ENCODE measurements at regions not wholly inside any gene's neighbourhood (a gene's known extent, or its start where the extent isn't known, plus 50 kb on each side); places are given as distances from the start of the nearest gene placed in this dataset.

GRCh38 chr11:8740129-8740528 is 57.5 kb downstream of the RPL27A start:
- Histone ChIP-seq H3K9me3 (ENCODE audit: insufficient read depth, low read depth, low read length) (no peaks in the 10 kb centered on the region), H3K27me3 (ENCODE audit: insufficient read depth, low read length) (no peaks in the 10 kb centered on the region), H3K4me1 (ENCODE audit: insufficient read depth, low read length) (no peaks in the 10 kb centered on the region), H3K9ac (ENCODE audit: low read depth, low read length) (no peak overlapping the region), H3K27ac (ENCODE audit: low read length) (no peak overlapping the region), H3K4me3 (ENCODE audit: low read length) (no peak overlapping the region), H3K36me3 (ENCODE audit: insufficient read depth, low read depth, low read length) (no peaks in the 10 kb centered on the region)

DNA sequence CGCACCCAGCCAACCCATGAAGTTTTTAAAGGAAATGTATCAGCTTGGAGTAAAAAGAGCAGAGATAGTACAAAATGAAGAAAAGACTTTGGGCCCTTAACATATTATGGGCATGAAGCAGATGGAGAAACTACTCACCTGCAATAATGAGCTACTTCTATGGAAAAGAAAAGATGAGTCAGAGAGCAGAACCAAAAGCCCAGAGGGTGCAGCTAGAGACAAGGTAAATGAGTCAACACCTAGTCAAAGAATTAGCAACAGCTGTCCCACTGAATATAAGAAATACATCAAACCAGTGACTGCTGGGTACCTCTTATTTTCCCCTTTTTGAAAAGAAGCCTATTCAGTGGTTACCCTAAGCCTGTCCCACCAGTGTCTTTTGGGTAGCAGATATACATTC is 61.8 kb downstream of the RPL27A start:
- Histone ChIP-seq H3K27ac (ENCODE audit: low read length) (no peak overlapping the region), H3K36me3 (ENCODE audit: insufficient read depth, low read depth, low read length) (no peaks in the 10 kb centered on the region), H3K9me3 (ENCODE audit: insufficient read depth, low read depth, low read length) (no peaks in the 10 kb centered on the region), H3K9ac (ENCODE audit: low read depth, low read length) (no peak overlapping the region), H3K27me3 (ENCODE audit: insufficient read depth, low read length) (no peaks in the 10 kb centered on the region), H3K4me1 (ENCODE audit: insufficient read depth, low read length) (peaks cover 6% of the 10 kb centered on the region; the same call in 1 of the 2 replicates), H3K4me3 (ENCODE audit: low read length) (no peak overlapping the region)

DNA sequence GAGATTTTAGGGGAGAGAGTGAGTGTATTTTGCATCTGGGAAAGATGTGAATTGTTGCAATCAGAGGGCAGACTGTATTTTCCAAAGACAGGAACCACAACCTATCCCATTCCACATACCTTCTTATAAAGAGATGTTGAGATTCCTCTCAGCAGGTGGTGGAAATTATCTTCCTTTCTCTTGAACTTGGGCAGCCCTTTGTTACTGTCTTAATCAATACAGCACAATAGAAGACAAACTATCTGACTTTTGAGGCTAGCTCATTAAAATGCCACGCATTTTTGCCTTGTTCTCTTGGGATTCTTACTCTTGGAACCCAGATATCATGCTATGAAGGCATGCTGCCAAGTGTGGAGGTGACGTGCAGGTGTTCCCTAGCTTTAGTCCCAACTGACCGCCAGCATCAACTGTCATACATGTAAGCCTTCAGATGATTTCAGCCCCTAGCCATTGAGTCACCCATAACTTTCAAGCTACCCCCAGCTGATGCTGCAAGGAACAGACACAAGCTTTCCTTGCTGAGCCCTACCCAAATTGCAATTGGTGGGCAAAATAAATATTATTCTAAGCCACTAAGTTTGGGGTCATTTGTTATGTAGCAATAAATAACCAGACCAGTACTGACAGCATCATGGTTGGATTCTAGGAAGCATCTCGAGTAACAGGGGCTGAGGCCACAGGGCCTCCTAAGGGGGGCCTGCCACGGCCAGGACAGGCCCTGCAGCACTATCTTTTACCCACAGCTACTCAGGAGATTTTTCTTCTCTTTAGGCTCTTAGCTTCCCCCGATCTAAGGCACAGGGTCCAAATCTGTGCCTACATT is 63.0 kb downstream of the RPL27A start:
- no peak overlapping the region for H3K9ac ChIP-seq (ENCODE audit: low read depth, low read length)
- H3K4me3 ChIP-seq (ENCODE audit: low read length), result no peak overlapping the region
- no peak overlapping the region for H3K27ac ChIP-seq (ENCODE audit: low read length)

GRCh38 chr11:8746331-8746974 is 63.9 kb downstream of the RPL27A start:
- Histone ChIP-seq H3K4me1 (ENCODE audit: insufficient read depth, low read length) (peaks cover 6% of the 10 kb centered on the region; the same call in 1 of the 2 replicates), H3K9me3 (ENCODE audit: insufficient read depth, low read depth, low read length) (no peaks in the 10 kb centered on the region), H3K27ac (ENCODE audit: low read length) (no peak overlapping the region)

More for the DNA sequence above, 63.0 kb downstream of the RPL27A start:
- Histone ChIP-seq H3K36me3 (ENCODE audit: insufficient read depth, low read depth, low read length) (no peaks in the 10 kb centered on the region), H3K27me3 (ENCODE audit: insufficient read depth, low read length) (no peaks in the 10 kb centered on the region), H3K4me1 (ENCODE audit: insufficient read depth, low read length) (peaks cover 6% of the 10 kb centered on the region; the same call in 1 of the 2 replicates), H3K9me3 (ENCODE audit: insufficient read depth, low read depth, low read length) (no peaks in the 10 kb centered on the region)

GRCh38 chr11:8747173-8747572 is 64.6 kb downstream of the RPL27A start:
- H3K9me3 ChIP-seq (ENCODE audit: insufficient read depth, low read depth, low read length), result no peaks in the 10 kb centered on the region
- no peak overlapping the region for H3K27ac ChIP-seq (ENCODE audit: low read length)
- H3K4me3 ChIP-seq (ENCODE audit: low read length), result no peak overlapping the region
- H3K9ac ChIP-seq (ENCODE audit: low read depth, low read length), result no peak overlapping the region
- no peaks in the 10 kb centered on the region for H3K36me3 ChIP-seq (ENCODE audit: insufficient read depth, low read depth, low read length)
- H3K4me1 ChIP-seq (ENCODE audit: insufficient read depth, low read length), result peaks cover 6% of the 10 kb centered on the region; the same call in 1 of the 2 replicates
- H3K27me3 ChIP-seq (ENCODE audit: insufficient read depth, low read length), result no peaks in the 10 kb centered on the region

More at GRCh38 chr11:8746331-8746974, 63.9 kb downstream of the RPL27A start:
- Histone ChIP-seq H3K9ac (ENCODE audit: low read depth, low read length) (no peak overlapping the region), H3K4me3 (ENCODE audit: low read length) (no peak overlapping the region), H3K36me3 (ENCODE audit: insufficient read depth, low read depth, low read length) (no peaks in the 10 kb centered on the region), H3K27me3 (ENCODE audit: insufficient read depth, low read length) (no peaks in the 10 kb centered on the region)

GRCh38 chr11:8748317-8748716 is 65.7 kb downstream of the RPL27A start:
- H3K4me3 ChIP-seq (ENCODE audit: low read length), result no peak overlapping the region

GRCh38 chr11:8749202-8749601 is 66.6 kb downstream of the RPL27A start:
- peaks cover 6% of the 10 kb centered on the region; the same call in 1 of the 2 replicates for H3K4me1 ChIP-seq (ENCODE audit: insufficient read depth, low read length)
- no peak overlapping the region for H3K9ac ChIP-seq (ENCODE audit: low read depth, low read length)
- H3K9me3 ChIP-seq (ENCODE audit: insufficient read depth, low read depth, low read length), result no peaks in the 10 kb centered on the region
- no peak overlapping the region for H3K27ac ChIP-seq (ENCODE audit: low read length)
- no peaks in the 10 kb centered on the region for H3K27me3 ChIP-seq (ENCODE audit: insufficient read depth, low read length)
- H3K4me3 ChIP-seq (ENCODE audit: low read length), result no peak overlapping the region
- H3K36me3 ChIP-seq (ENCODE audit: insufficient read depth, low read depth, low read length), result no peaks in the 10 kb centered on the region

More at GRCh38 chr11:8748317-8748716, 65.7 kb downstream of the RPL27A start:
- H3K9me3 ChIP-seq (ENCODE audit: insufficient read depth, low read depth, low read length), result no peaks in the 10 kb centered on the region
- peaks cover 6% of the 10 kb centered on the region; the same call in 1 of the 2 replicates for H3K4me1 ChIP-seq (ENCODE audit: insufficient read depth, low read length)
- H3K27me3 ChIP-seq (ENCODE audit: insufficient read depth, low read length), result no peaks in the 10 kb centered on the region
- no peaks in the 10 kb centered on the region for H3K36me3 ChIP-seq (ENCODE audit: insufficient read depth, low read depth, low read length)
- H3K27ac ChIP-seq (ENCODE audit: low read length), result no peak overlapping the region
- H3K9ac ChIP-seq (ENCODE audit: low read depth, low read length), result no peak overlapping the region

- Histone ChIP-seq H3K9me3 (ENCODE audit: insufficient read depth, low read depth, low read length) (no peaks in the 10 kb centered on the region), H3K27ac (ENCODE audit: low read length) (no peak overlapping the region), H3K9ac (ENCODE audit: low read depth, low read length) (no peak overlapping the region), H3K27me3 (ENCODE audit: insufficient read depth, low read length) (no peaks in the 10 kb centered on the region), H3K4me1 (ENCODE audit: insufficient read depth, low read length) (no peaks in the 10 kb centered on the region), H3K4me3 (ENCODE audit: low read length) (no peak overlapping the region), H3K36me3 (ENCODE audit: insufficient read depth, low read depth, low read length) (no peaks in the 10 kb centered on the region)
Measured at GRCh38 chr11:8754241-8754640, 71.6 kb downstream of the RPL27A start.

DNA sequence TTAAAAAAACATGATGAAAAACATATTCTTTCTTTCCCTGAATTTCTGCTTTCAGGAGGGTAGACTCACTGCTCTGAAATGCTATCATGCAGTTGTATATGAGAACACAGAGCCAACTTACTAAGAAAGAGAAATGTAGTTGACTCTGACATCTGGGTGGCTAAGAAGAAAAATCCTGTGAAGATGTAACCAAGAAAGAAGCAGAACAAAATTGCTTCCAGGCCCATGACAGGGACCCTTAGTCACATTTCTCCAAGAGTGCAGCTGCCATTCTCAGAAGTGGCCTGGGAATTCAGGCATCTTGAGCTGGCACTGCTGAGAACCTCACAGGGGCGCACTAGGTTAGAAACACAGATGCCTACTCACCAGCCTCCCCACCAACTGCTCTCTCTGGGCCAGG is 73.6 kb downstream of the RPL27A start:
- Histone ChIP-seq H3K36me3 (ENCODE audit: insufficient read depth, low read depth, low read length) (no peaks in the 10 kb centered on the region), H3K9ac (ENCODE audit: low read depth, low read length) (no peak overlapping the region), H3K4me3 (ENCODE audit: low read length) (no peak overlapping the region), H3K9me3 (ENCODE audit: insufficient read depth, low read depth, low read length) (no peaks in the 10 kb centered on the region), H3K27ac (ENCODE audit: low read length) (no peak overlapping the region), H3K27me3 (ENCODE audit: insufficient read depth, low read length) (no peaks in the 10 kb centered on the region), H3K4me1 (ENCODE audit: insufficient read depth, low read length) (no peaks in the 10 kb centered on the region)

DNA sequence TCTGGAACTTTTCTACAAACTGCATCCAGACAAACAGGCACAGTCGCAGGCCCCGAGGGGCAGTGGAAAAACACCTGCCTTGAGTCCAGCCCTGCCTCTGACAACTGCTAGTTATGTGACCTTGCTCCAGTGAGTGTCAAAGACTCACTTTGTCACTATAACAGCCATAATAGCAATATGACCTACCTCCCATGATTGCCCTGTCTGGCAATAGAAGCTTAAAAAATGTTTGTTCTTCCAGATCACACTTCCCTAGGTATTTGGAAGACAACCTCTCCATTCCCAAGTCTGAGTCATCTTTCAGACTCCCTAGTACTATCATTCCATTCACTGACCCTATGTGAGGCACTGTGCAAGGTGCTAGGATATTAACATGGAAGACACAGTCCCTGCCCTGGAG is 74.5 kb downstream of the RPL27A start:
- Histone ChIP-seq H3K4me3 (ENCODE audit: low read length) (no peak overlapping the region), H3K9ac (ENCODE audit: low read depth, low read length) (no peak overlapping the region), H3K27me3 (ENCODE audit: insufficient read depth, low read length) (no peaks in the 10 kb centered on the region), H3K36me3 (ENCODE audit: insufficient read depth, low read depth, low read length) (no peaks in the 10 kb centered on the region), H3K27ac (ENCODE audit: low read length) (no peak overlapping the region), H3K4me1 (ENCODE audit: insufficient read depth, low read length) (no peaks in the 10 kb centered on the region), H3K9me3 (ENCODE audit: insufficient read depth, low read depth, low read length) (no peaks in the 10 kb centered on the region)

DNA sequence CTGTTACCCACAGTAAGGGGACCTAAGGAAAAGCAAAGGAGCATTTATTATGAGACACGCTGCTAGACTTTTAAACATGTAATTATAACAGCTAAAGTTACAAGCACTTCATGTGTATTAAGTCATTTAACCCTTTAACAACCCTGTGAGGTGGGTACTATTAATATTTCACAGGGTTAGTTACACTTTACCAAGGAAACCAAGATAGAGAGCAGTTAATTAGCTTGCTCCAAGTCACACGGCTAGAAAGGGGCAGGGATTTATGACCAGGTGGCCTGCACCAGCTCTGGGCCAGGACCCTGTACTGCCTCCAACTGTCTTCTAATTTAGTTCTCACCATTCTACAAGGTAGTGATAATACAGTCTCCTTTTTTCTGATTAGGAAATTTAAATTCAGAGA is 74.9 kb downstream of the RPL27A start:
- no peaks in the 10 kb centered on the region for H3K36me3 ChIP-seq (ENCODE audit: insufficient read depth, low read depth, low read length)
- H3K9ac ChIP-seq (ENCODE audit: low read depth, low read length), result no peak overlapping the region
- H3K4me3 ChIP-seq (ENCODE audit: low read length), result no peak overlapping the region
- no peak overlapping the region for H3K27ac ChIP-seq (ENCODE audit: low read length)
- no peaks in the 10 kb centered on the region for H3K27me3 ChIP-seq (ENCODE audit: insufficient read depth, low read length)
- no peaks in the 10 kb centered on the region for H3K4me1 ChIP-seq (ENCODE audit: insufficient read depth, low read length)
- H3K9me3 ChIP-seq (ENCODE audit: insufficient read depth, low read depth, low read length), result no peaks in the 10 kb centered on the region

DNA sequence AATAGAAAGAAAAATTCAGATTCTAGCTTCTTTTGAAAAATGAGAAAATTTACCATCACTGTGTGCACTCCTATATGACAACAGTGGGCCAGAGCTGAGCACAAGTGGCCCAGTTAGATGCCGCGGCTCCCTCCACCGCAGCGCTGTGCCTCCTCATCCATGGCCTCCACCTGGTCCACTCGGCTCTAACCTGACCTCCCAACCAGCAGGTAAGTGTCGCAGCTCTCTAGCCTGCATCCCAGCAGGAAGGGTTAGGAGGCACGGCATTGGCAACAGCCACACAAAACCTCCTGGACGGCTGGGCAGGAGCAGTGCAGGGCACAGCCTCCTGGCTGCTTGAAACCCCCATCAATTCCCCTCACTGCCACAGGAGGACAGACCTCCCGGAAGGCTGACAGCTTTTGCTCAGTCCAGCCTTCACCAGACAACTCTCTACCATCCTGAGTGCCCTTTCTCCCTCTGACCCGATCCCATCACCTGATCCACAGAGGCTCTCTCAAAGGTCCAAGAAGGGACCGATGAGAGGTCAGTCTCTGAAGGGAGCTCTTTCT is 76.1 kb downstream of the RPL27A start:
- Histone ChIP-seq H3K9me3 (ENCODE audit: insufficient read depth, low read depth, low read length) (no peaks in the 10 kb centered on the region), H3K27me3 (ENCODE audit: insufficient read depth, low read length) (no peaks in the 10 kb centered on the region), H3K9ac (ENCODE audit: low read depth, low read length) (no peak overlapping the region), H3K4me1 (ENCODE audit: insufficient read depth, low read length) (no peaks in the 10 kb centered on the region), H3K4me3 (ENCODE audit: low read length) (no peak overlapping the region), H3K27ac (ENCODE audit: low read length) (no peak overlapping the region), H3K36me3 (ENCODE audit: insufficient read depth, low read depth, low read length) (no peaks in the 10 kb centered on the region)
